ENCODE measurements at regions not wholly inside any gene's neighbourhood (a gene's known extent, or its start where the extent isn't known, plus 50 kb on each side); places are given as distances from the start of the nearest gene placed in this dataset.

DNA sequence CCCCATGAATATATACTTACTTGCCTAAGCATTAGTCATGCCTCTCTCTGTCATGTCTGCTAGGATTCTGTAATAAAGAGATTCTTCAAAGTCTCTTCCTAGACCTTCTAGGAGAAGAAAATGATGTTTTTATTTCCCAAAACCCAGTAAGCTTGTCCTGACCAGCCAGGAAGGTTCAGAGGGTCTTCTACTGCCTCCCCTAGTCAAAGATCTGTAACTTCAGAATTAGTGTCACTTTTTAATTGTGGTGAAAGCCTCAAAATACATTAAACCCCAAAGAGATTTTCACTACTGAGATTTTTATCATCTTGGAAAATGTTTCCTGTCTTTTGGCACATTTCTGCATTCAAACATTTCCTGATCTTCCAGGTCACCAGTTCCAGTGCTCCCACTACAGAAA, 232.9 kb upstream of the STK17B start:
- no peak for DNase-seq

DNA sequence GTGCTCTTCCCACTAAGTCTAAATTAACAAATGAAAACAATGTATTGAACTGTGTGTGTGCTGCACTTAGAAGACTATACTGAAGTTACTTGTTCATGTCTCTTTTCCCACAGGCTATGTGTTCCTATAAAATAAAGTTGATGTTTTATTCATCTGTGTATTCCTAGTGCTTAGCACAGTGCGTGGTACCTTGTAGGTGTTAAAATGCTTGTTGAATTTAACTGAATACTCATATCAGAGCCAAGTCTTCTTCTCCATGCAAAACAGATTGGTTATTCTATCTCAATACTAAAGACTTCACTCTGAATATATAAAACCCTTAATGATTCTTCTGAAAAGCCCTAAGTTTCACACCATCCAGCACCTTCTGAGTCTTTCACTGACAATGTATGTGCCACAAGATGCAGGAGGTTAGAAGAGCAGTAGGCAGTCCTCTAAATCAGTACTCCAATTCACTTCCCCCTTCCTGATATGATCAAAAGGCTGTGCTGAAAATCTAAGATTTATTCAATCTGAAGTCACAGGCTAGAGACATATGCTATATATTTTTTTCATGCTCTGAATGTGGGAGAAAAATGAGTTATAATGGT, 231.7 kb upstream of the CCDC150 start:
- DNase-seq: no peak

DNA sequence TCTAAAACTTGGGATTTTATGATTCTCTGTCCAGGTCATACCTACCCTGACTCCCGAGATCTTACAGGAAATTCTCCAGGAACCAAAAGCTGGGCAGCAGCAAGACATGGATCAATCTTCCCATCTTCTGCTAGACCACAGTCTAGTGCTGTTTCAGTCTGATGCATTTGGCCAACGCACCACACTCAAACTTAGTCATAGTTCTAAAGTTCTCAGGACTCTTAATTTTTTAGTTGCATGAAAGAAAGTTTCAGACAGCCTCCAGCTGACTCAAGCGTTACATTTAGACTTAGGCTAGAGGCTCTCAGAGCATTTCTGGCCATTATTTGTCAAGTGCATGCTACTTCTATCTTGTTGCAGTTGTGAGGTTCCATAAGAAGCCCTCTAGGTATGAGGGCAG, 230.1 kb upstream of the CCDC150 start:
- DNase-seq: no peak

DNA sequence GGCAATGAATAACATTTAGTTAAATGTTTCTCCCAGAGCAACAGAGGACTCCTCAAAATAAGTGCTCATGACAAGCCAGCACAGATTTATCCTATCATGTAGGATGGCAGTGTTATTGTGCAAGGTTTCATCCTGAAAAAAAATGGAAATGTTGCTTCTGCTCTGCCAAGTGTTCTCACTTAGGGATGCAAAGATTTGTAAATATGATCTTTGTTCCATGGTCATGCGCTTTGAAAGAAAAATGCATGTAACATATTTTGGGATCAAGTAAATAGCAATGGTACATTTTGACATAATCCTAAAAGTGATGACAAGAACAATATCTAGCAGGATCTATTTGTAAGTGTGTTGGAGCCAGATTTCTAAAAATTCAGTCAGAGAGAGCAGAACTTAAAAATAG, 229.5 kb upstream of the CCDC150 start:
- DNase-seq: no peak

DNA sequence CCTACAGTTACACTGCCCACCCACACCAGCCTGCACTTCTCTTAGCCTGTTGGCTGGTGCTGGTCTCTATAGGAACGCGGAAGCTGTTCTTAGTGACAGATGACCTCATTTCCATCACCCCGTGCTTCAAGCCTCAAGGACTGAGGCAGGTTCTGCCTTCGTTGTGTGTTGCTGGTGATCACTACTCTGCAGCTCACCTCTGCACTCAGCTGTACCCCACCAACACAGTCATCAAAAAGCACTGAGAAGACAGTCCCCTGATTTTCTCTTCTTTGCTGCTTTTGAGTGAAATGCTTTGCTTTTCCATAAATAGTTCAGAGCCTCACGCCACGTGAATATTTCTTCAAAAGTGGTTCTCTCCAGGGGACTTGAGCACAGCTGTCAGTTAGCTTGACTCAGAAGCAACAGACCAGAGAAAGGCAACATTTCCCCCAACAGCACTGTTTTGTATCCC, 225.7 kb upstream of the CCDC150 start:
- no peak for DNase-seq

DNA sequence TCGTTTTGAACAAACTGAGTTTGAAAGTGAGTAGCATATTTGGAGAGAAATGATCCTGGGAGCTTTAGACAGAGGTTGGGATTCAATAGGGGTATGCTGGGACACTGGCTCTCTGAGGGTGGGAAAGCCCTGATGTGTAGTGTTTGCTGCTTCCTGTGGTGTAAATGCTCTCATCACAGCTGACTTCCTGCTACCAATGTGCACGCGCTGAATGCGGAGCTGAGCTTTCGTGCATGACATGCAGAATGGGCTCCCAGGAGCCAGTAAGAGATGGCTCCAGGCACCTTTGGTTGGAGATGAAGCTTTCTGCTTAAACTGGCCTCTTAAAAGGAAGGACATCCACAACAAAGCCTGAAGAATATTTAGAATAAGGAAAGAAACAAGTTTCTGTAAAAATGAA, 224.1 kb upstream of the CCDC150 start:
- no peak for DNase-seq

DNA sequence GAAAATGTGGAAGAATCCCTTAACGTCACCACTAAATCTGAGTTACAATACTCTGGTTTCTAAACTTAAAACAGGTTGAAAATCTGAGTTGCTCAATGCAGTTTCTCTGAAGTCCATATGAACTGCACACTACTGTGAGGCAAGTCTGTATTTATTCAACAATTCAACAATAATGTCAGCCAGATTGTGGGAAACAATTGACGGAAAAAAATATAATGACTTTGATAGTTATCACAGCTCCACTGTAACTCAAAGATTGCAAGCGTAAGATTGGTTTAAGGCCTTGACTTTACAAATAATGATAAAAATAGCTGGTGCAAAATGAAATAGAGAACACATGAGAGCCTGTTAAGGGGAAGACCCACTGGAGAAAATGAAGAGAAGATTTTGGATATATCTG, 219.4 kb upstream of the CCDC150 start:
- no peak for DNase-seq

DNA sequence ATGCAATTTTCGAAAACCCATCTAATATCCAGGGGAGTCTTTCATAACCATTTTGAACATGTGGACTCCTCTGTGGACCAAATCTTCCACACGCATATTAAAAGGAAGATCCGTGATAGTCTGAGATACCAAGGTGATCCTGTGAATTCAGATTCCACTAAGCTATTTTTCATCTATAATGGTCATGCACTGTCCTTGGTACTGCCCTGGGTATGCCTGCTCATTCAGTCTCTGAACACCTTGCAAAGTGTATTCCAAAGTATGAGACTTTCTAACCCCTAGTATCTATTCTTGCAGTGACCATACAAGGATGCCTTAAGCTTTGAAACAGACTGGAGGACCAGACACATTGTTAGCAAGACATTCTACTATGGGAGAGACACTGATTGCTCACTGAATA, 217.6 kb upstream of the CCDC150 start:
- no peak for DNase-seq

DNA sequence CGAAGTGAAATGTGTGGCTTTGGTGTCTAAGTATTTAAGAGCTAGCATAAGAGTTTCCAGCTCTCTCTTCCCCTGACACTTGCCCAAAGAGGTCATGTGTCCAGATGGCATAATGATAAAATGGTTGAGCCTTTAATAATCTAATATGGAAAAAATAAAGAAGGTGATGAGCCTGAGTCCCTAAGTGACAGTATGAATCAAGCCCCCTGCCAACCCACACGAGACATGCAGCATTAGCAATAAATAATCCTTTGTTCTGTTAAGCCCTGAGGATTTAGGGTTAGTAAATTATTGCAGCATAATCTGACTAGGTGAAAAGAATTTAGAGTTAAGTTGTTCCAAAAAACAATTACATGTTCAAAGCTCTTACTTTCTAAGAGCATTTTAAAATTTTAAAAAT, 217.2 kb upstream of the CCDC150 start:
- no peak for DNase-seq

DNA sequence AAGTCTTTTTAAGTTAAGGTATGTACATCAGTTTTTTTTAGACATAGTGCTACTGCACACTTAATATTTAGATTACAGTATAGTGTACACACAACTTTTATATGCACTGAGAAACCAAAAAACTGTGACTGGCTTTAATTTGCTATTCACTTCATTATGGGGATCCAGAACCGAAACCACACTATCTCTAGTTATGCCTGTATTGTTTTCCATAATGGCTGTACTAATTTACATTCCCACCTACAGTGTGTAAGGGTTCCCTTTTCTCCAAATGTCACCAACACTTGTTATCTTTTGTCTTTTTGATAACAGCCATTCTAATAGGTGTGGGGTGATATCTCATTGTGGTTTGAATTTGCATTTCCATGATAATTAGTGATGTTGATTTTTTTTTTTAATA, 213.4 kb upstream of the CCDC150 start:
- no peak for DNase-seq

DNA sequence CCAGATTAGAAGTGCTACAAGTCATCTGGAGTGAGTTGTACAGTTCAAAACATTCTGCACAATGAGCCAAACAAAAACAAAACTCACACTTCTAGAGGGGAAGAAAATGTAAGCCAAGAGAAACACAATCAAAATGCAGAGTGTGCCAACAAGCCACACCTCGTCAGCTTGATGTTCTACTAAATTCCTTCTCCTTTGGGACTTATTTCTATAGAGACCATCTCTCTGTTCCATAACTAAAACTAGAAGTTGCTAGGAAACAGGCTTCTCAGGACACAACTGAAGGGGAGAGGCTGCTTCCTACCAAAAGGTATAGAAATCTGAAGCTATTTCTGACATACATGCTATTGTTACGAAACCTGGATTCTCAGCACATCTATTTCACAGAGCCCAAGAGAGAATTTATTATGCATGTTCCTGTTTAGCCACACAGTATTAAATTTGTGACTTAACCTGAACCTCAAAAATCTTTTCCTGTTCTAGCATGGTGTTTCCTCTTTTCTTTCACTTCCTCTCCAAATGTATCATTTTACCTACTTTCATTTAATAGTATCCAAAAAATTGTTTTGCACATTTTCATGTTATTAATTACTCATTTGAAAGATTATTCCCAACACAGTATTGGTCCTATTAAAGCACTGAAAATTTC, 211.4 kb upstream of the CCDC150 start:
- DNase-seq: no peak

DNA sequence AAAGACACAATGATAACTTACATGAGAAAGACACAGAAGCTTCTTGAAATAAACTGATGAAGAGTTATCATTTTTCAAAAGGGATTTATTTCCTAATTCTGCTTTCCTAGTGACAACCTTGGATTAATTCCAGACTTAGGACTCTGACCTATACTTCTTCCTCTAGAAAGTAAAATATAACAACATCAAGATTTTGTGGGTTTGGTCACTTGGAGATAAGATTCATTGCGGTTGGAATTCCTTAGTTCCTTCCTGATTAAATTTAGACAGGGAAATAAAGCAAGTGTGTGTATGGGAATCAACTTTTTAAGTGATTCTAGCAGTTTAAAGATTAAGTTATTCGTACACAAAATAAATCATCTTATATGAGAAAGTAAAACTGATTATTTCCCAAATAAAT, 208.4 kb upstream of the CCDC150 start:
- no peak for DNase-seq

DNA sequence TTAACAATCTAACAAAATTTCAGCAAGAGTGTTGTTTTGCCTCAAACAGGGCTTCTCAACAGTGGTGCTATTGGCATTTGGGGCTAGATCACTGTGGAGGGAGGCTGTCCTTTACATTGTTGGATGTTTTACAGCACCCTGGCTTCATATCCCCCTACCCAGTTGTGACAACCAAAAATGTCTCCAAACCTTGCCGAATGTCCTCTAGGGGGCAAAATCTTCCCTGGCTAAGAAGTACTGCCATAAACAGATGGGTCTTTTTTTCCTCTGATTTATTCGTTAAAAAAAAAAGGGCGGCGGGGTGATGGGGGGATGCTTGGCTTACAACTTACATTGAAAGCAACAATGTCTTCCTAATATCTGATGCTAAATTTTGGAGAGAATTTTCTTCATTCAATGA, 207.6 kb upstream of the CCDC150 start:
- DNase-seq: peak; percentile 43

DNA sequence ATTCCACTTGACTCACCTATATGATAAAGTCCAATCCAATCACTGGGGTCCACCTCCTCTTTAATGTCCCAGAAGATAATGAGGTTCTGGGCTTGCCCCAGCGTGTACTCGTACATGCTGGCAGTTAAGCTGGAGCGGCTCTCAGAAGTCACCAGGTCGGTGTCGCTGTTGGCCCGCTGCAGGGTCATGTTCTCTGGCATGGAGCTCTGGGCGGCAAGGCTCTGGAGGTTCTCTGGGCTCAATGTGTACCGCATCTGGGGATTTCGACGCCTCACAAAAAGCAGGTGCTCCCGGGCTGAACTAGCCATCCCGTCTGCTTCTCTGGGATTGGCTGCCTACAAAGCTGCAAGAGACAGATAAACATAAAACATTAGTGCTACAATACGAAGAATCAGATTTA, 206.4 kb upstream of the CCDC150 start:
- DNase-seq: no peak

DNA sequence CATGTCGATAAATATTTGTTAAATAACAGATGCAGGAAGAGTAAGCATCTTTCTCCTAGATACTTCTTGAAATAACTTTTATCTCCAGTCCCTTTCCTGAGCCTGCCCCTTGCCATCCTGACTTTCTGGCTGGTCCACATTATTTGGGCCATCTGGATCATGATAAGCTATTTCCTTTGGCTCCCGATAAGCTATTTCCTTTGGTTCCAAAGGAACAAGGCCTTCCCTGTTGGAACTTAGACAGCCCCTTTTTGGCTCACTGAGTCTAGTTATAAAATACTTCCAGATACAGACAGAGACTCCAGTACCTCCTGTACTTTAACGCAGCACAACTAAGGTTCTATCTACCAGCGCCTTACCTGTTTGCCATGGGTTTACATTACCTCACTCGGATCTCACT, 205.3 kb upstream of the CCDC150 start:
- no peak for DNase-seq

DNA sequence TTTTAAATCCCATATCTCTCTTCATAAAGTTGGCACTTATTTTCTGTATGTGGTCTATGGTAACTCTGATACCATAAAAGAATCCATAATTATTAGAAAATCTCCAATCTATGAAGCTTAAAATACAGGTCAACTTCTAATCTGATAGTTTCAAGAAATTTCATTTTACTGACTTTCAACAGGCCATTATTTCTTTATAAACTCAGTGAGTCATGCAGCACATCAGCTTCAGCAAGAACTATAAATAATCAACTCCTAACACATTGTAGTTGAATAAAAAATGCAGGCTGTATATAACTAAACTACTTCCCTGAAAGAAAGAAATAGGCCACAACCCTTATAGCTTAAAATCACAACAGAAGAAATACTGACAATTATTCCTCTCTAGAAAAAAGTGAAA, 204.3 kb upstream of the CCDC150 start:
- no peak for DNase-seq

DNA sequence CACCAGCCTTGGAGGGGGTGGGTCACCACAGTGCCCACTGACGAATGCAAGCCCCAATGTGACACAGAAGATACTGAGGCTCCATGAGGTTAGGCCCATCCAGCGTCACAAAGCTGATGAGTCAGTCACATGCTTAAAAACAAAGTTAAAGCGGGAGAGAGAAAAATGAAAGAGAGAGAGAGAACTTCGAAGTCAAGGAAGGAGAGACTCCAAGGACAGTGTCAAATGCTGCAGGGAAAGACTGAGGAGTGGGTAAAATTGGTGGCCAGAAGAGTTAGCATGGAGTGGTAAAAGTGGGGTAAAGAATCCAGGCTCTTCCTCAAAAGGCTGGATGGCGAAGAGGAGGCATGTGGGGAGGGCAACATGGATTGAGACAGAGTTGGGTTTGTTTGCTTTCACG, 201.9 kb upstream of the CCDC150 start:
- DNase-seq: no peak

DNA sequence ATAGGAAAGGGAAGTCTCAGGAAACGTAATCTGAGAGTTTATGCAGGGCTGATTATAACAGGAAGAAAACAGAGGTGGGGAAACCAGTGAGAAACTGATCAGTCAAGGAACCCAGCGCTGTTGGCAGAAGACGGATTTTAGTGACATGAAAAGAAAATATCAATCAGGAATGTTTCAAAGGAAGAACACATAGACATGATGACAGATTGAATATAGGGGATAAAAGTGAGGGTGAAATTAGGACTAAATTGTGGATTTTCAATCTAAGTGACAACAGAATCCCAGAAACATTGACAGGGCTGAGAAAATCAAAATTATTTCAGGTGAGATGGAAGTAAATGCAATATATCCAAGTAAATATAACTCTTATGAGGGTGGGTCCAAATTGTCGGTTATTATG, 199.8 kb upstream of the CCDC150 start:
- no peak for DNase-seq

DNA sequence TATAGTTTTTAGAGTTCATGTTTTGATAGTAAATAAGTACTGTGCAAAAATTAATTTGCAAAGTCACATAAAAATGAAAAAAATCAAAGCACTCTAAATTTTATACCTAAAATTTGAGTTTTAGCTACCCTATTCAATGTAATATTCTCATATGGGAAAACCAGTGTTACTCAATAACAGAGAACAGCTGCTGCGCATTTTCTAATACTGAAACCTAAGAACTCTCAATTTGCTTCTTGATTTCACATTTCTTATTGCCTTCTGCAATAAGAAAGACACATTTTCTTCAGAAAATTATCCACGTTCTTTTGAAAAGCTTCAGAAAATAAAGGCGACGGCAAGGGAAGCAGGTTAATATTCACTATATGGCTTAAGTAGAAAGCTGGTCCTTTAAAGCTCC, 199.1 kb upstream of the CCDC150 start:
- no peak for DNase-seq

DNA sequence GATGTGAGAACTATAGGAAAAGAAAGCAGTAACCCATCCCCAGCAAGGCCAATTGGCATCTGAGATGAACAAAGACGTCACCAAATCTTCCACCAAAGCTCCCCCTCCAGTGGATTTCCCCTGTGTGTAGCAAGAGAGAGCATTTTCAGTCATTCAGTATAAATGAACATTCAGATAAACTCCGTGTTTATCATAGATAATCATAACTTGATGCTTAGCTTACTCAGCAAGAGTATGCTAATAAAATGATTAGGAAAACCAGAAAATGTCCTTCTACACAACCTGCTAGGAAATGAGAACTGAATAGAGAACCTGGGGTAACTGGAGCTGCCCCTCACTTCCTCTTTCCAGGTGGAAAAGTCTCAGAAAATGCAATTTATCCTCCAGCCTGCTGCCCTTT, 198.0 kb upstream of the CCDC150 start:
- no peak for DNase-seq

DNA sequence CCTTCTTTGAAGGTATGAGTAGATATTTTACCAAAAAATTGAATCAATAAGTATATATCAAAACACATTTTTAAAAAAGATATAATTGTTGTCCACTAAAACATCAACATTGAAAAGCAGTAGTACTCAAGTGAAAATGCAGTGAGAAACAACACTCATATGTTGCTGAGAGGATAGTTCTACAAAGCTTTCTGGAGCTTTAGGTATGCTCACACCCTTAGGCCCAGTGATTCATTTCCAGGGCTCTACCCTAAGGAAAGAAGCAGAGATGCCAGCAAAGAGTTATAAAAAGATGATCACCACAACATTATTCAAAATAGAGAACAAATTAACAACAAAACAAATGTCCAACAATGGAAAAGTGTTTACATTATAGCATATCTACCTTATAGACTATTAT, 197.3 kb upstream of the CCDC150 start:
- DNase-seq: no peak

DNA sequence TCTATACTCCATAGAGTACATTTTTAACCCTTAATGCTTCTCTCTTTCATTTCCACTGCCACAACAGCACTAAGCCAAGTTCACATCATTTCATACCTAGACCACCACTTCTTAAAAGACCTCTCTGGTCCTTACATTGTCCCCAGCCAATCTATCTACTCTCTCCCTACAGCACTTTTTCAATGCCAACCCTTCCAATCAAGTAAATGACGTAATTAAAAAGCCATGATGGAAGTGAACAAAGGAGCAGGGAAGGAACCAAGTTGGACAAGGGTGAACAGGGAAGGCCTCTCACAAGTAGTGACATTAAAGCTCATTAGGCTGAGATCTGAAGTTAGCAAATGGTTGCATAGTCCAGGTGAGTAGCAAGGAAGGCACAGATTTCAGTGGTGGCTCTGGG, 195.1 kb upstream of the CCDC150 start:
- no peak for DNase-seq

DNA sequence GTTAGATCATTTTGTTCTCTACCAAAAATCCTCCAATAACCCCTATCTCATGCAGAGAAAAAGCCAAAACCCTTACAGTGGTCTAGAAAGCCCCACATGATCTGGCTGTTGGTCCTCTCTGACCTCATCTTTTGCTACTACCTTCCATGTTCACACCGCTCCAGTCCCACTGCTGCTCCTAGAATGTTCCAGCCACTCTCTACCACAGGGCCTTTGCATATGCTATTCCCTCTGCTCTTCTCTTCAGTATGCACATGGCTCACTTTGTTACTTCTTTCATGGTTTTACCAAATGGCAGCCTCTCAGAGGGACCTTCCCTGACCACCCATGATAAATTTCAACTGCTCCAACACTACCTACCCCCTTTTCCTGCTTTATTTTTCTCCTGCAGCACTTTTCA, 193.5 kb upstream of the CCDC150 start:
- DNase-seq: no peak

DNA sequence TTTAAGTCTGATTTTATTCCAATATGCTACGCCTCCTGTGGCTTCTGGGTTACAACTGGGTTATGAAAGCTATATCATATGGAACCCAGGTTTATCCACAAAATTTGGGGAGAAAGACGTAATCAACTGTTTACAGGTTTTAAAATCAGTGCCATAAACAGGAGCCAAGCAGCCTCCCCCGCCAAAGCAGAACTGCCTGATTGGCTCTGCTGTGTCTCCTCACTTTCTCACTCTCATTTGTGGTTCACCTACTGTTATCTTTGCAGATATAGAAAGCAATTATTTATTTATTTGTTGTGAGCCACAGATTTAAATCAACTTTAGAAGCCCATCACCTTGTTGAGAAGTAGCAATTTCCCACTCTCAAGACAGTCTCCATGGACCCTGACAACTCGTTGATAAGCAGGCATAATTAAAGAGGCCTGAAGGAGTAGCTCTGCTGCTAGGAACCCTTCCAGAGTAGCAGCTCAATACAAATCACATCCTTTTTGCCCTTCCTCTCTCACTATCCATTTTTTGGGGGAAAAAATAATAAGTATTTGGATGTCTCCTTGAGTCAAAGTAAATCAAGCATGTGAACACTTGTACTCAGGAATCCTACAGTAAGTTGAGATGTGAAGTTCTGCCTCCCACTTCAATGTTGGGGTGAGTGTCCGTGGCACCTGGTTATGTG, 191.0 kb upstream of the CCDC150 start:
- DNase-seq: no peak

DNA sequence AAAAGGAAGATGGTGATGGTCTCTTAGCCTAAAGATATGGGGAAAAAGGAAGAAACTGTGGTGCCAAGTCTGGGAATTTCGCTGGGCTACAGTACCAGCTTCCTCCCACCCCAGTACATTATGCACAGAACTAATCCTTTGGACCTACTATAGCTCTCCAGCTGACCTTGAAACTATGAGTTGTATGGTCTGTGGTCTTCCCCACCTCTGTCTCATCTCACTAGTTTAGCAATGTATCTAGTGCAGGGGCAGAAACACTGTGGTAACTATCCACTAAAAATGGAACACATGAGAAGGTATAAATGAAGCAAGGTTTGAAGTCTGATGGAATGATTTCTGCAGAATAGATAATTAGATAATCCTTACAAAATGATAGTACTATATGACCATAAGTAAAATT, 190.4 kb upstream of the CCDC150 start:
- DNase-seq: no peak
